MM.1S (cell line): ENCODE measurements at regions not wholly inside any gene's neighbourhood (a gene's known extent, or its start where the extent isn't known, plus 50 kb on each side); places are given as distances from the start of the nearest gene placed in this dataset.

ENCODE experiments used
- DNase-seq: peaks from one replicate; pipeline ENCODE4 v3.0.0-alpha.2; 2015
- H2AFZ ChIP-seq: fragments of 300-600 bp; sonication (generic); 2 replicates; pipeline ENCODE4 v1.6.0; 2016; ENCODE audit warnings: antibody characterized with exemption, low read length
- H3F3A ChIP-seq: fragments of 300-600 bp; sonication (generic); 2 replicates; pipeline ENCODE4 v1.6.1; 2016; ENCODE audit warnings: mild to moderate bottlenecking, antibody characterized with exemption, low read length, moderate library complexity, mixed read lengths; ENCODE audit not compliant: insufficient read depth
- H3K27ac ChIP-seq: fragments of 300-600 bp; sonication (generic); 2 replicates; pipeline ENCODE4 v1.5.1; 2016; ENCODE audit warnings: mild to moderate bottlenecking, low read length
- H3K27me3 ChIP-seq: fragments of 300-600 bp; sonication (generic); replicated peaks from 2 replicates; pipeline ENCODE4 v1.6.0; 2016; ENCODE audit warnings: low read length; ENCODE audit not compliant: insufficient read depth
- H3K36me3 ChIP-seq: fragments of 300-600 bp; sonication (generic); replicated peaks from 2 replicates; pipeline ENCODE4 v1.6.1; 2016; ENCODE audit warnings: mild to moderate bottlenecking, low read length, mixed read lengths; ENCODE audit not compliant: insufficient read depth
- H3K4me1 ChIP-seq: fragments of 300-600 bp; sonication (generic); 2 replicates; pipeline ENCODE4 v1.6.1; 2016; ENCODE audit warnings: low read length, mixed read lengths
- H3K4me2 ChIP-seq: fragments of 300-600 bp; sonication (generic); 2 replicates; pipeline ENCODE4 v1.6.0; 2016; ENCODE audit warnings: low read depth, low read length
- H3K4me3 ChIP-seq: fragments of 300-600 bp; sonication (generic); 2 replicates; pipeline ENCODE4 v1.5.1; 2016; ENCODE audit warnings: low read length, mixed read lengths
- H3K79me2 ChIP-seq: fragments of 300-600 bp; sonication (generic); 2 replicates; pipeline ENCODE4 v1.6.1; 2016; ENCODE audit warnings: mixed run types, low read length, mixed read lengths
- H3K9ac ChIP-seq: fragments of 300-600 bp; sonication (generic); 2 replicates; pipeline ENCODE4 v1.6.1; 2016; ENCODE audit warnings: low read length, mixed read lengths
- H3K9me2 ChIP-seq: fragments of 300-600 bp; sonication (generic); replicated peaks from 2 replicates; pipeline ENCODE4 v1.6.1; 2016; ENCODE audit warnings: mild to moderate bottlenecking, low read length, mixed read lengths; ENCODE audit not compliant: insufficient read depth
- H3K9me3 ChIP-seq: fragments of 300-600 bp; sonication (generic); replicated peaks from 2 replicates; pipeline ENCODE4 v1.6.1; 2016; ENCODE audit warnings: mild to moderate bottlenecking, low read length, mixed read lengths; ENCODE audit not compliant: insufficient read depth
- H4K20me1 ChIP-seq: fragments of 300-600 bp; sonication (generic); 2 replicates; pipeline ENCODE4 v1.6.1; 2016; ENCODE audit warnings: mild to moderate bottlenecking, low read length, moderate library complexity, mixed read lengths; ENCODE audit not compliant: insufficient read depth
- CTCF ChIP-seq: fragments of 300-600 bp; sonication (generic); IDR thresholded peaks from 2 replicates; pipeline ENCODE4 v1.5.1; 2016; ENCODE audit warnings: antibody characterized with exemption, low read length, mixed read lengths
- EZH2 ChIP-seq: fragments of 300-600 bp; sonication (generic); optimal IDR thresholded peaks from 2 replicates; pipeline ENCODE3; 2017; ENCODE audit warnings: low read depth, mild to moderate bottlenecking, antibody characterized with exemption, low read length, mixed read lengths
- EZH2phosphoT487 ChIP-seq: fragments of 300-600 bp; sonication (generic); IDR thresholded peaks from 2 replicates; pipeline ENCODE4 v1.6.1; 2018; ENCODE audit warnings: antibody characterized with exemption, low read length

- no peaks in the 10 kb centered on the region for H3K9me2 ChIP-seq
- no peaks in the 10 kb centered on the region for H3K4me1 ChIP-seq
- H3K9ac ChIP-seq: no peak overlapping the region
- H4K20me1 ChIP-seq: no peaks in the 10 kb centered on the region
- no peaks in the 10 kb centered on the region for H3K36me3 ChIP-seq
- no peak overlapping the region for H3K27ac ChIP-seq
- no peaks in the 10 kb centered on the region for H3F3A ChIP-seq
- H2AFZ ChIP-seq: no peak overlapping the region
- H3K27me3 ChIP-seq: no peaks in the 10 kb centered on the region
- TF ChIP-seq EZH2phosphoT487: no peak
- no peak for TF ChIP-seq CTCF
- no peak for TF ChIP-seq EZH2
- no peak overlapping the region for H3K4me3 ChIP-seq
- no peaks in the 10 kb centered on the region for H3K79me2 ChIP-seq
- no peak overlapping the region for H3K4me2 ChIP-seq
- no peak for DNase-seq
- H3K9me3 ChIP-seq: no peaks in the 10 kb centered on the region
Measured at GRCh38 chr2:133854603-133855200, 286.4 kb upstream of the NCKAP5 start.

- H3K9me3 ChIP-seq: no peaks in the 10 kb centered on the region
- H3F3A ChIP-seq: no peaks in the 10 kb centered on the region
- no peak overlapping the region for H3K4me3 ChIP-seq
- no peak overlapping the region for H3K9ac ChIP-seq
- no peaks in the 10 kb centered on the region for H3K36me3 ChIP-seq
- no peak overlapping the region for H3K27ac ChIP-seq
- no peaks in the 10 kb centered on the region for H4K20me1 ChIP-seq
- H3K4me2 ChIP-seq: no peak overlapping the region
- TF ChIP-seq EZH2: no peak
- no peak for TF ChIP-seq EZH2phosphoT487
- TF ChIP-seq CTCF: no peak
- H2AFZ ChIP-seq: no peak overlapping the region
- no peaks in the 10 kb centered on the region for H3K9me2 ChIP-seq
- H3K79me2 ChIP-seq: no peaks in the 10 kb centered on the region
- no peaks in the 10 kb centered on the region for H3K27me3 ChIP-seq
- no peaks in the 10 kb centered on the region for H3K4me1 ChIP-seq
- DNase-seq: no peak
Measured at GRCh38 chr2:133855526-133855925, 287.3 kb upstream of the NCKAP5 start.

GRCh38 chr2:133856678-133857077 lies 288.4 kb upstream of the NCKAP5 start:
- H3K9ac ChIP-seq: no peak overlapping the region
- H3K4me3 ChIP-seq: no peak overlapping the region
- H3K9me3 ChIP-seq: no peaks in the 10 kb centered on the region
- H3K36me3 ChIP-seq: no peaks in the 10 kb centered on the region
- no peaks in the 10 kb centered on the region for H3K9me2 ChIP-seq
- no peak for DNase-seq
- no peak overlapping the region for H3K4me2 ChIP-seq
- no peaks in the 10 kb centered on the region for H3F3A ChIP-seq
- TF ChIP-seq EZH2 (no peak), CTCF (no peak), EZH2phosphoT487 (no peak)
- no peaks in the 10 kb centered on the region for H3K4me1 ChIP-seq
- H3K27ac ChIP-seq: no peak overlapping the region
- no peaks in the 10 kb centered on the region for H3K27me3 ChIP-seq
- H4K20me1 ChIP-seq: no peaks in the 10 kb centered on the region
- no peaks in the 10 kb centered on the region for H3K79me2 ChIP-seq
- H2AFZ ChIP-seq: no peak overlapping the region
